Spleen (tissue), 11 donors: ENCODE measurements at regions not wholly inside any gene's neighbourhood (a gene's known extent, or its start where the extent isn't known, plus 50 kb on each side); places are given as distances from the start of the nearest gene placed in this dataset.

Experiments
- DNase-seq: peaks from one replicate; pipeline ENCODE4 v3.0.0-alpha.2; 2020
- H3K27ac ChIP-seq, 8 donors: fragments of 200-600 bp; sonication (generic) in 7 of 8; 1 replicate in 4 of 8; 2 replicates in 4 of 8; pipeline versions ENCODE4 v1.5.0 to v1.8.0; 2016 to 2021; ENCODE audit warnings: inconsistent platforms in 4 of 8, mild to moderate bottlenecking in 4 of 8, moderate library complexity in 1 of 8
- H3K27me3 ChIP-seq, 7 donors: fragments of 200-600 bp; sonication (generic) in 6 of 7; replicated peaks in 1 of 7; 1 replicate in 4 of 7; 2 replicates in 3 of 7; pipeline versions ENCODE4 v1.5.0 to v1.8.0; 2016 to 2021; ENCODE audit warnings: inconsistent platforms in 3 of 7, mild to moderate bottlenecking in 1 of 7
- H3K36me3 ChIP-seq, 6 donors: fragments of 200-600 bp; sonication (generic) in 5 of 6; 1 replicate in 4 of 6; 2 replicates in 2 of 6; pipeline versions ENCODE4 v1.5.0 to v1.8.0; 2016 to 2021; ENCODE audit warnings: inconsistent platforms in 2 of 6
- H3K4me1 ChIP-seq, 6 donors: fragments of 200-600 bp; sonication (generic) in 5 of 6; 1 replicate in 3 of 6; 2 replicates in 3 of 6; pipeline versions ENCODE4 v1.5.0 to v1.8.0; 2016 to 2021; ENCODE audit warnings: inconsistent platforms in 3 of 6
- H3K4me3 ChIP-seq, 8 donors: fragments of 200-600 bp; sonication (generic) in 7 of 8; 1 replicate in 4 of 8; 2 replicates in 4 of 8; pipeline versions ENCODE4 v1.5.0 to v1.8.0; 2016 to 2021; ENCODE audit warnings: inconsistent platforms in 4 of 8, mild to moderate bottlenecking in 4 of 8, moderate library complexity in 2 of 8
- H3K9me3 ChIP-seq, 8 donors: fragments of 200-600 bp; sonication (generic) in 7 of 8; 1 replicate in 4 of 8; 2 replicates in 4 of 8; pipeline versions ENCODE4 v1.5.0 to v1.8.0; 2016 to 2021; ENCODE audit warnings: inconsistent platforms in 4 of 8
- POLR2A ChIP-seq, 3 donors: fragments of 450-650 bp; IDR thresholded peaks; one replicate each; pipeline ENCODE4 v1.5.1; 2017; ENCODE audit warnings: antibody characterized with exemption in 3 of 3, mild to moderate bottlenecking in 1 of 3
- POLR2AphosphoS5 ChIP-seq, 3 donors: sonication (generic); formaldehyde crosslinking; IDR thresholded peaks; one replicate each; pipeline ENCODE4 v1.5.1; 2017; ENCODE audit warnings: antibody characterized with exemption in 3 of 3
- WGBS, 5 donors: extraction: QIAGEN DNeasy Blood & Tissue Kit in 3 of 5; methylation state at CpG; one replicate each; pipeline versions ENCODE4 v1.1.5 to v1.1.7; 2013 to 2018; 5-methylcytosine and 5-hydroxymethylcytosine counted together
- intact Hi-C: fragments of 100-400 bp; cut with DNase I; formaldehyde crosslinking; loops from one replicate; pipeline ENCODE4 v1.15.0; 2023; ENCODE audit warnings: low total_unique reads
- TF ChIP-seq, protein P1 (sequence below), 11 experiments: fragments of 200-600 bp in 7 of 11; fragments of 450-650 bp in 4 of 11; sonication (generic) in 4 of 11; IDR thresholded peaks in 8 of 11; conservative IDR thresholded peaks in 3 of 11; 1 replicate in 7 of 11; 2 replicates in 4 of 11; pipeline versions ENCODE4 v1.4.0 to v1.8.0; 2016 to 2021; ENCODE audit warnings: antibody characterized with exemption in 11 of 11, inconsistent platforms in 4 of 11, mild to moderate bottlenecking in 1 of 11
- donor health status: healthy with polysubstance abuse.
- donor health status: DM: no; HTN: no; CAD: no; lungs with moderate emphysema.
- donor health status: DM: no; HTN: no; CAD: no.
- donor health status: Bipolar disorder and iron deficiency.
- donor health status: healthy.
- donor health status: DM: no; HTN: no; CAD: no.
- donor health status: DM: yes; HTN: yes; CAD: no.

GRCh38 chr14:38432186-38432585 lies 176.3 kb upstream of the CLEC14A start:
- TF ChIP-seq, protein P1, sequence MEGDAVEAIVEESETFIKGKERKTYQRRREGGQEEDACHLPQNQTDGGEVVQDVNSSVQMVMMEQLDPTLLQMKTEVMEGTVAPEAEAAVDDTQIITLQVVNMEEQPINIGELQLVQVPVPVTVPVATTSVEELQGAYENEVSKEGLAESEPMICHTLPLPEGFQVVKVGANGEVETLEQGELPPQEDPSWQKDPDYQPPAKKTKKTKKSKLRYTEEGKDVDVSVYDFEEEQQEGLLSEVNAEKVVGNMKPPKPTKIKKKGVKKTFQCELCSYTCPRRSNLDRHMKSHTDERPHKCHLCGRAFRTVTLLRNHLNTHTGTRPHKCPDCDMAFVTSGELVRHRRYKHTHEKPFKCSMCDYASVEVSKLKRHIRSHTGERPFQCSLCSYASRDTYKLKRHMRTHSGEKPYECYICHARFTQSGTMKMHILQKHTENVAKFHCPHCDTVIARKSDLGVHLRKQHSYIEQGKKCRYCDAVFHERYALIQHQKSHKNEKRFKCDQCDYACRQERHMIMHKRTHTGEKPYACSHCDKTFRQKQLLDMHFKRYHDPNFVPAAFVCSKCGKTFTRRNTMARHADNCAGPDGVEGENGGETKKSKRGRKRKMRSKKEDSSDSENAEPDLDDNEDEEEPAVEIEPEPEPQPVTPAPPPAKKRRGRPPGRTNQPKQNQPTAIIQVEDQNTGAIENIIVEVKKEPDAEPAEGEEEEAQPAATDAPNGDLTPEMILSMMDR (IDR thresholded peaks at IDR 0.05 in 8 of 11, conservative IDR thresholded peaks at IDR 0.05 in 3 of 11) = no peak
- no peak for TF ChIP-seq POLR2A (IDR thresholded peaks at IDR 0.05)
- TF ChIP-seq POLR2AphosphoS5 (IDR thresholded peaks at IDR 0.05) = no peak
- Histone ChIP-seq H3K27ac (no peak overlapping the region), H3K36me3 (no peaks in the 10 kb centered on the region), H3K9me3 (no peaks in the 10 kb centered on the region), H3K27me3 (no peaks in the 10 kb centered on the region), H3K4me3 (no peak overlapping the region), H3K4me1 (no peaks in the 10 kb centered on the region)
- WGBS, 5 donors = 83 to 90% (median 85%) methylated on average over 2 of the region's 2 CpGs
- intact Hi-C loops = no loop called here
- DNase-seq = no peak

GRCh38 chr14:38431156-38431555 lies 175.3 kb upstream of the CLEC14A start:
- H3K9me3 ChIP-seq = no peaks in the 10 kb centered on the region
- TF ChIP-seq POLR2AphosphoS5 (IDR thresholded peaks at IDR 0.05) = no peak
- TF ChIP-seq POLR2A (IDR thresholded peaks at IDR 0.05) = no peak
- TF ChIP-seq, protein P1 (IDR thresholded peaks at IDR 0.05 in 8 of 11, conservative IDR thresholded peaks at IDR 0.05 in 3 of 11) = no peak
- H3K4me3 ChIP-seq = no peak overlapping the region
- DNase-seq = no peak
- H3K4me1 ChIP-seq = no peaks in the 10 kb centered on the region
- WGBS, 5 donors = 82 to 94% (median 88%) methylated on average over 4 of the region's 4 CpGs
- no peaks in the 10 kb centered on the region for H3K36me3 ChIP-seq
- H3K27me3 ChIP-seq = no peaks in the 10 kb centered on the region
- intact Hi-C loops = no loop called here
- H3K27ac ChIP-seq = no peak overlapping the region

DNA sequence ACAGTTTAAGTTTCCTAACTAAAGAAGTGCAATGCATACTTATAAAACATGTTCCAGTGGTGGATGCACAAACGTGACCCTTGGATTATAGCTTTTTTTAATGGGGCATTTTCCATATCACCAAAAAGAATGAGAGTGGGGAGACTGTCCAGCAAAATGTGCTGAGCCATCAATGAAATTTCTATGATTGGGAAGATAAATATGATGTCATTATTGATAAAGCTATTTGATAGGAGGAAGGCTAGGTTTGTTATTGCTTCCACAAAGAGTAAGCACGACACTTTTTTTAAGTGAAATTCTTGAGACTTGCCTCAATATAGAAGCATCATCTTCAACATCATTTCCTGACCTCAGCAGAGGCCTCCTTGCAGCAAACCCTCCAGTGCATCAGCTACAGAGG lies 174.6 kb upstream of the CLEC14A start:
- no peak for TF ChIP-seq POLR2AphosphoS5 (IDR thresholded peaks at IDR 0.05)
- no peak for TF ChIP-seq POLR2A (IDR thresholded peaks at IDR 0.05)
- TF ChIP-seq, protein P1 (IDR thresholded peaks at IDR 0.05 in 8 of 11, conservative IDR thresholded peaks at IDR 0.05 in 3 of 11) = no peak
- WGBS, 5 donors = 71 to 87% (median 79%) methylated on average over 2 of the region's 2 CpGs
- intact Hi-C loops = no loop called here

DNA sequence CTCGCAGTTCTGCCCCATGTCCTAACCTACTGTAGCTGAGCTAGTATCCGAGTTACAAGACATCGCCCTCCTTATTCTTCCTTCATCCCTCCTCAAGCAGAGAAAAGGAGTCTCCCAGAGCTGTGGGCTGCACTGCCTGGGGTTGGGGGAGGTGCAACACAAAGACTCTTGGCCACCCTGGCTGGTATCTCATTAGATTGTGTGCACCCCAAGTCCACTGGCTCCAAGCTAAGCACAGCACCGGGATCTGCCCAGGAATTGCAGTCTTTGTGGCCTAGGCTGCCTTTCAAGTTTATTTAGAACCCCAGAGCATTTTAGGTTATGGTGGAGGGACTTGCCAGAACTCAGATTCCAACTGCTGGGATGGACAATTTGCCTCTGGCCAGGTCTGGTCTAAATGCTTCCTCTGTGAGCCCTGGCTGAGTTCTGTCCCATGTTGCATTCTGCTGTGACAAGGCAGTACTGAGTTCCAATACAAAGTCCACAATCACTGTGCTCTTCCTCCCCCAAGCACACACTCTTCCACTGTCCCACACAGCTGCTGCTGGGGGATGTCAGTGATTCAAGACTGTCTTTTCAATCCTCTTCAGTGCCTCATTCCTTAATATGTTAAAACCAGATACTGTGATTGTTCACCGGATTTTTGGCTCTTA lies 169.6 kb upstream of the CLEC14A start:
- Histone ChIP-seq H3K27ac (no peak overlapping the region), H3K27me3 (no peaks in the 10 kb centered on the region), H3K36me3 (no peaks in the 10 kb centered on the region), H3K4me1 (no peaks in the 10 kb centered on the region), H3K4me3 (no peak overlapping the region), H3K9me3 (peaks cover 3 to 37% (median 34%) of the 10 kb centered on the region in 8 donors)
- no peak for DNase-seq
- intact Hi-C loops = no loop called here
- TF ChIP-seq POLR2AphosphoS5 (IDR thresholded peaks at IDR 0.05) (no peak), POLR2A (IDR thresholded peaks at IDR 0.05) (no peak)
- 86 to 95% (median 90%) methylated on average over 5 of the region's 5 CpGs for WGBS, 5 donors

More for the DNA sequence above, 174.6 kb upstream of the CLEC14A start:
- Histone ChIP-seq H3K9me3 (peaks cover 0 to 5% (median under 1%) of the 10 kb centered on the region in 8 donors), H3K4me1 (no peaks in the 10 kb centered on the region), H3K27me3 (no peaks in the 10 kb centered on the region), H3K36me3 (no peaks in the 10 kb centered on the region), H3K27ac (no peak overlapping the region), H3K4me3 (no peak overlapping the region)
- DNase-seq = no peak
